Activated CD4-positive, alpha-beta memory T cell treated with anti-CD3 and anti-CD28 coated beads for 36 hours (primary cell): ENCODE measurements at regions not wholly inside any gene's neighbourhood (a gene's known extent, or its start where the extent isn't known, plus 50 kb on each side); places are given as distances from the start of the nearest gene placed in this dataset.

Source experiments
- CTCF ChIA-PET: fragments of 350-600 bp; sonication (Branson Sonifier 250); formaldehyde crosslinking; loops from one replicate; lab custom pipeline; 2021; ENCODE audit warnings: antibody characterized with exemption, inconsistent platforms; lab: Charles Lee
- POLR2A ChIA-PET: fragments of 350-600 bp; sonication (Branson Sonifier 250); formaldehyde crosslinking; loops from one replicate; lab custom pipeline; 2021; ENCODE audit warnings: antibody characterized with exemption; lab: Charles Lee
- DNase-seq: peaks from one replicate; pipeline ENCODE4 v3.0.0-alpha.2; 2020
- H3K27ac Mint-ChIP-seq: one replicate; pipeline ENCODE4 v1.8.0; 2021; ENCODE audit warnings: mixed read lengths
- H3K27me3 Mint-ChIP-seq: one replicate; pipeline ENCODE4 v1.8.0; 2021; ENCODE audit warnings: mixed read lengths
- H3K36me3 Mint-ChIP-seq: one replicate; pipeline ENCODE4 v1.8.0; 2021; ENCODE audit warnings: mixed read lengths
- H3K4me1 Mint-ChIP-seq: one replicate; pipeline ENCODE4 v1.8.0; 2021; ENCODE audit warnings: low read depth, mixed read lengths
- H3K4me3 Mint-ChIP-seq: one replicate; pipeline ENCODE4 v1.8.0; 2021; ENCODE audit warnings: mild to moderate bottlenecking, mixed read lengths
- H3K9me3 Mint-ChIP-seq: one replicate; pipeline ENCODE4 v1.8.0; 2021; ENCODE audit warnings: mixed read lengths
- intact Hi-C: fragments of 100-400 bp; cut with micrococcal nuclease; formaldehyde crosslinking; loops from one replicate; pipeline ENCODE4 v1.15.1; 2023

- CTCF ChIA-PET: no interaction called here
- Mint-ChIP-seq H3K36me3 (no peaks in the 10 kb centered on the region), H3K9me3 (no peaks in the 10 kb centered on the region), H3K27me3 (peaks cover 69% of the 10 kb centered on the region), H3K4me1 (peaks cover 32% of the 10 kb centered on the region), H3K27ac (no peak overlapping the region), H3K4me3 (no peak overlapping the region)
- intact Hi-C loops: loop anchor here (10.0 kb wide), 1 partner anchor 191 kb away; no protein-coding TSS in a partner anchor
- DNase-seq: no peak
- POLR2A ChIA-PET: no interaction called here
Measured at GRCh38 chr14:101444116-101444515, 117.2 kb upstream of the DIO3 start.

- Mint-ChIP-seq H3K27me3 (peaks cover 73% of the 10 kb centered on the region), H3K9me3 (no peaks in the 10 kb centered on the region), H3K27ac (no peak overlapping the region), H3K4me1 (peaks cover 32% of the 10 kb centered on the region), H3K36me3 (no peaks in the 10 kb centered on the region), H3K4me3 (no peak overlapping the region)
- POLR2A ChIA-PET: no interaction called here
- intact Hi-C loops: loop anchor here (10.0 kb wide), 1 partner anchor 190 kb away; no protein-coding TSS in a partner anchor
- CTCF ChIA-PET: no interaction called here
- DNase-seq: no peak
Measured at GRCh38 chr14:101445278-101445677, 116.0 kb upstream of the DIO3 start.

DNA sequence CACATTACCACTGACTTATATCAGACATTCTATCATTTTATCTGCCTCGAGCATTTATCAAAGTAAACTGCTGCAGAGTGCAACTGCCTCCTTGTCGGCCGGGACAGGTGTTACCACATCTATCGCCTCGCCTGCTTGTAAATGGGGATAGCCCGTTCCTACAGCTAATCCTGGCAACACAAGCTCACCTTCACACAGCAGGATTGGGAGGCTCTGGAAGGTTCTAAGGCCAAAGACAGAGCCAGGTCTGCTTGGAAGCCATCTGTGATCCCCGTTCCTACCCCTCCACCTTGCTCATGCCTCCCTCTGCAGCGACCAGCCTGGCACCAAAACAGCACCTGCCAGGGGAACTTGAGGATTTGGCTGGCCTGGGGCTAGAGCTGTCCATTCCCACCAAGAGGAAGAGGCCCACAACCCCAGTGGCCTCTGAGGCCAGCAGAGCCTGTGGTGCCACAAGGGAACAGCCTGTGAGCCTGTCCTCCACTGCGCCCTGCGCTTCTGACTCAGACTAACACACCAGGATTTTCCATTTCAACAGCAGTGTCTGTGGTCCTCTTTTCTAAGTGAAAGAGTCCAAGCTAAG is 114.8 kb upstream of the DIO3 start:
- Mint-ChIP-seq H3K36me3 (no peaks in the 10 kb centered on the region), H3K4me3 (no peak overlapping the region), H3K4me1 (peaks cover 28% of the 10 kb centered on the region), H3K27me3 (peaks cover 72% of the 10 kb centered on the region), H3K27ac (no peak overlapping the region), H3K9me3 (no peaks in the 10 kb centered on the region)
- DNase-seq: no peak
- intact Hi-C loops: loop anchor here (10.0 kb wide), 1 partner anchor 188 kb away; no protein-coding TSS in a partner anchor
- CTCF ChIA-PET: no interaction called here
- POLR2A ChIA-PET: no interaction called here

GRCh38 chr14:101449114-101449513 is 112.2 kb upstream of the DIO3 start:
- DNase-seq: no peak
- H3K36me3 Mint-ChIP-seq: no peaks in the 10 kb centered on the region
- POLR2A ChIA-PET: no interaction called here
- H3K27me3 Mint-ChIP-seq: peaks cover 73% of the 10 kb centered on the region
- intact Hi-C loops: loop anchor here (10.0 kb wide), 1 partner anchor 186 kb away; no protein-coding TSS in a partner anchor
- H3K4me1 Mint-ChIP-seq: peaks cover 4% of the 10 kb centered on the region
- H3K27ac Mint-ChIP-seq: no peak overlapping the region
- H3K4me3 Mint-ChIP-seq: no peak overlapping the region
- CTCF ChIA-PET: no interaction called here
- no peaks in the 10 kb centered on the region for H3K9me3 Mint-ChIP-seq

DNA sequence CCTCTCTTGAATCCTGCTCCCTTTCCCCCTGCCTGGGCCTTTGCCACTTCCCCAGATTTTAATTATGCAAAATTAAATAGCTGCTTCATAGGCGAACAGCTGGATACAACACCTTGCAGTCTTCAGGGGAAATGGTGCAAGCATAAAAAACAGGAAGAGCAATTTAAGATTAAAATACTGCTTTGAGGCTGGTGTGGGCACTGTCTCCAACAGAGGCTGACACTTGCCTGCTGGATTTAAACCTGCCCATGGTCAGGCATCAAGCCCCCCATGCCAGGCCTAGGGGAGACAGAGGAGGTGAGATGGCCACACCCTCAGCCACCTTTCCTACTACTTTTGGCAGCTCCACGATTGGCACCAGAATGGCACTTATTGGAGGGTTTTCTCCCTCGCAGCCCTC is 110.1 kb upstream of the DIO3 start:
- H3K27me3 Mint-ChIP-seq: peaks cover 82% of the 10 kb centered on the region

GRCh38 chr14:101453225-101453624 is 108.1 kb upstream of the DIO3 start:
- peaks cover 75% of the 10 kb centered on the region for H3K27me3 Mint-ChIP-seq
- no peak for DNase-seq
- H3K4me1 Mint-ChIP-seq: peaks cover 4% of the 10 kb centered on the region
- no peak overlapping the region for H3K4me3 Mint-ChIP-seq
- H3K27ac Mint-ChIP-seq: no peak overlapping the region
- intact Hi-C loops: no loop called here
- no peaks in the 10 kb centered on the region for H3K9me3 Mint-ChIP-seq
- CTCF ChIA-PET: no interaction called here
- no peaks in the 10 kb centered on the region for H3K36me3 Mint-ChIP-seq
- POLR2A ChIA-PET: no interaction called here

More for the DNA sequence above, 110.1 kb upstream of the DIO3 start:
- DNase-seq: no peak
- Mint-ChIP-seq H3K27ac (no peak overlapping the region), H3K36me3 (no peaks in the 10 kb centered on the region), H3K4me3 (no peak overlapping the region), H3K4me1 (no peaks in the 10 kb centered on the region), H3K9me3 (no peaks in the 10 kb centered on the region)
- intact Hi-C loops: no loop called here
- ChIA-PET CTCF (no interaction called here), POLR2A (no interaction called here)

- DNase-seq: no peak
- peaks cover 4% of the 10 kb centered on the region for H3K4me1 Mint-ChIP-seq
- POLR2A ChIA-PET: no interaction called here
- intact Hi-C loops: no loop called here
- H3K27ac Mint-ChIP-seq: no peak overlapping the region
- CTCF ChIA-PET: no interaction called here
- H3K9me3 Mint-ChIP-seq: no peaks in the 10 kb centered on the region
- no peak overlapping the region for H3K4me3 Mint-ChIP-seq
- H3K27me3 Mint-ChIP-seq: peaks cover 70% of the 10 kb centered on the region
- H3K36me3 Mint-ChIP-seq: no peaks in the 10 kb centered on the region
Measured at GRCh38 chr14:101454229-101454628, 107.1 kb upstream of the DIO3 start.

DNA sequence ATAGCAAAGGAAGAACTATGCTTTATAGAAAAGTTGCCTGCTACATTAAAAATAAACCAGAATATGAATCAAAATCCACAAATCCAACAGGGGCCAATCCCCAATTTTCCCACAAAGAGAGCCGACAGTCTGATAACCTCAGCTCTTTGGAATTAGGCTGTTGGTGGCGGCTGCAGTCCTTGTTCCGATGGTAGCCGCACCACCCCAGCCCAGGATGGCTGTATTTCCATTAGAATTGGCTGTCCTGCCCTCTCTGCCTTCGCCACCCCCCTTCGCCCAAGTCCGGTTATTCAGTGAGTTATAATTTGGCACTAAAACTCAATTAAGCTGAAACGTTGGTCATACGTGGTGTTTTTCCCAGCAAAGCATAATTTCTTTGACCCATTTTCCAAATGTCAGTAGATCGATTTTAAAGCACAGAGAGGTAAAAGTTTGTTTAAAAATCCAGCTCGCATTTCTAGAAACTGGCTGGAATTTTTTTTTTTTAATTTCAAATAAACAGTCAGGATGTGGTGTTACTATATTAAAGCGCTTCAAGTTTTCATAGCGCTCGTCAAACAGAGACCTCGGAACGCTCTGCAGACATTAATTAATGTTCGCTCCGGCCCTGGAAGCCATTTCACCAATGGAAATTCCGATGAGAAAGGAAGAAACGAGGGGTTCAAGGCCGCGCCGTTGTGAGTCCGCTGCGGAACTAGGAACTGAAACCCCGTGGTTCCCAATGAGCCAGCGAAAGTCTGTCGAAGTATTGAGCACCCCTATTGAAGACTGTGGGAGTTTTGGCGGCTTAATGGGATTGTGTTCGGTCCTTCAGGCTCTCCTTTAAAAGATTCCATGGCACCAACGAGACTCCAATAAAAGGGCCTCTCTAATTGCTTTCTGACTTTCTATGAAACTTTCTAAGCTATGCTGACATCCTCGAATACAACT is 104.8 kb upstream of the DIO3 start:
- Mint-ChIP-seq H3K27ac (no peak overlapping the region), H3K9me3 (no peaks in the 10 kb centered on the region), H3K4me3 (no peak overlapping the region), H3K4me1 (peaks cover 4% of the 10 kb centered on the region), H3K36me3 (no peaks in the 10 kb centered on the region), H3K27me3 (peaks cover 65% of the 10 kb centered on the region)
- POLR2A ChIA-PET: no interaction called here
- intact Hi-C loops: no loop called here
- CTCF ChIA-PET: no interaction called here
- no peak for DNase-seq

GRCh38 chr14:101457301-101457935 is 103.9 kb upstream of the DIO3 start:
- POLR2A ChIA-PET: no interaction called here
- intact Hi-C loops: no loop called here

GRCh38 chr14:101457936-101458740 is 103.2 kb upstream of the DIO3 start:
- H3K27me3 Mint-ChIP-seq: peaks cover 57% of the 10 kb centered on the region
- intact Hi-C loops: no loop called here
- ChIA-PET CTCF (no interaction called here), POLR2A (no interaction called here)
- peaks cover 4% of the 10 kb centered on the region for H3K4me1 Mint-ChIP-seq
- H3K4me3 Mint-ChIP-seq: no peak overlapping the region
- H3K9me3 Mint-ChIP-seq: no peaks in the 10 kb centered on the region
- no peak for DNase-seq
- H3K36me3 Mint-ChIP-seq: no peaks in the 10 kb centered on the region
- H3K27ac Mint-ChIP-seq: no peak overlapping the region

More at GRCh38 chr14:101457301-101457935, 103.9 kb upstream of the DIO3 start:
- H3K27me3 Mint-ChIP-seq: peaks cover 63% of the 10 kb centered on the region
- no peak overlapping the region for H3K27ac Mint-ChIP-seq
- peaks cover 4% of the 10 kb centered on the region for H3K4me1 Mint-ChIP-seq
- no peaks in the 10 kb centered on the region for H3K36me3 Mint-ChIP-seq
- no peak overlapping the region for H3K4me3 Mint-ChIP-seq
- no peaks in the 10 kb centered on the region for H3K9me3 Mint-ChIP-seq
- CTCF ChIA-PET: no interaction called here
- no peak for DNase-seq

- intact Hi-C loops: no loop called here
- Mint-ChIP-seq H3K4me1 (peaks cover 4% of the 10 kb centered on the region), H3K9me3 (no peaks in the 10 kb centered on the region), H3K27me3 (peaks cover 50% of the 10 kb centered on the region), H3K27ac (no peak overlapping the region), H3K4me3 (no peak overlapping the region), H3K36me3 (no peaks in the 10 kb centered on the region)
- ChIA-PET POLR2A (no interaction called here), CTCF (no interaction called here)
- no peak for DNase-seq
Measured at GRCh38 chr14:101458741-101459550, 102.3 kb upstream of the DIO3 start.
